GM18511 (cell line): ENCODE measurements at regions not wholly inside any gene's neighbourhood (a gene's known extent, or its start where the extent isn't known, plus 50 kb on each side); places are given as distances from the start of the nearest gene placed in this dataset.

Experiments
- ATAC-seq: cut with Tn5 transposase; IDR thresholded peaks from one replicate; pipeline ENCODE4 v1.9.1; 2021; ENCODE audit warnings: mild to moderate bottlenecking, moderate library complexity; ENCODE audit not compliant: unreplicated experiment

- ATAC-seq: no peak
These were observed 915.3 kb upstream of the SLITRK6 start for GRCh38 chr13:86714495-86714894.

GRCh38 chr13:86725105-86725504 lies 925.9 kb upstream of the SLITRK6 start:
- ATAC-seq: no peak

GRCh38 chr13:86729206-86729605 lies 930.0 kb upstream of the SLITRK6 start:
- no peak for ATAC-seq

GRCh38 chr13:86731987-86732386 lies 932.8 kb upstream of the SLITRK6 start:
- ATAC-seq: no peak

GRCh38 chr13:86737334-86737932 lies 933.7 kb upstream of the SLITRK5 start:
- no peak for ATAC-seq

- ATAC-seq: no peak
These were observed 929.3 kb upstream of the SLITRK5 start for GRCh38 chr13:86741762-86742285.

GRCh38 chr13:86757236-86757978 lies 913.8 kb upstream of the SLITRK5 start:
- no peak for ATAC-seq

GRCh38 chr13:86758116-86758515 lies 913.1 kb upstream of the SLITRK5 start:
- no peak for ATAC-seq

GRCh38 chr13:86760620-86761019 lies 910.6 kb upstream of the SLITRK5 start:
- ATAC-seq: no peak

- ATAC-seq: no peak
These were observed 905.7 kb upstream of the SLITRK5 start for GRCh38 chr13:86765462-86765861.

- no peak for ATAC-seq
These were observed 882.6 kb upstream of the SLITRK5 start for GRCh38 chr13:86788616-86789015.

- ATAC-seq: no peak
These were observed 879.0 kb upstream of the SLITRK5 start for GRCh38 chr13:86792153-86792651.

- ATAC-seq: no peak
These were observed 875.3 kb upstream of the SLITRK5 start for GRCh38 chr13:86795858-86796257.

- ATAC-seq: no peak
These were observed 860.8 kb upstream of the SLITRK5 start for GRCh38 chr13:86810361-86810760.

- no peak for ATAC-seq
These were observed 858.0 kb upstream of the SLITRK5 start for GRCh38 chr13:86813198-86813597.

- ATAC-seq: no peak
These were observed 845.8 kb upstream of the SLITRK5 start for GRCh38 chr13:86825410-86825809.

GRCh38 chr13:86826232-86826631 lies 844.9 kb upstream of the SLITRK5 start:
- no peak for ATAC-seq

- ATAC-seq: no peak
These were observed 841.1 kb upstream of the SLITRK5 start for GRCh38 chr13:86830046-86830445.

- ATAC-seq: no peak
These were observed 840.1 kb upstream of the SLITRK5 start for GRCh38 chr13:86831084-86831483.

- no peak for ATAC-seq
These were observed 832.6 kb upstream of the SLITRK5 start for GRCh38 chr13:86838411-86839120.

GRCh38 chr13:86839221-86839620 lies 832.0 kb upstream of the SLITRK5 start:
- no peak for ATAC-seq
